GM18907 (cell line): ENCODE measurements at regions not wholly inside any gene's neighbourhood (a gene's known extent, or its start where the extent isn't known, plus 50 kb on each side); places are given as distances from the start of the nearest gene placed in this dataset.
"Not testable (repeated sequence)": the region's sequence is repeated elsewhere in the genome, so short reads cannot be mapped to it uniquely, and the experiment has no call there.

ENCODE experiments used
- ATAC-seq: cut with Tn5 transposase; IDR thresholded peaks from one replicate; pipeline ENCODE4 v1.9.1; 2021; ENCODE audit warnings: mild to moderate bottlenecking, moderate library complexity; ENCODE audit not compliant: unreplicated experiment

GRCh38 chr21:14827468-14827867 lies 237.3 kb downstream of the NRIP1 start:
- no peak for ATAC-seq

GRCh38 chr21:14826630-14827029 lies 238.2 kb downstream of the NRIP1 start:
- peak; percentile 50 for ATAC-seq

- ATAC-seq = peak; percentile 72
Observed at GRCh38 chr21:14825514-14825974, 239.3 kb downstream of the NRIP1 start.

GRCh38 chr21:14824126-14824525 lies 240.7 kb downstream of the NRIP1 start:
- no peak for ATAC-seq

- ATAC-seq = no peak
Observed at GRCh38 chr21:14817311-14817710, 247.5 kb downstream of the NRIP1 start.

GRCh38 chr21:14814991-14815390 lies 249.8 kb downstream of the NRIP1 start:
- no peak for ATAC-seq

- no peak for ATAC-seq
Observed at GRCh38 chr21:14814282-14814681, 250.5 kb downstream of the NRIP1 start.

- not testable (repeated sequence) for ATAC-seq
Observed at GRCh38 chr21:14804170-14804569, 258.1 kb upstream of the SAMSN1 start.

GRCh38 chr21:14797543-14797942 lies 251.4 kb upstream of the SAMSN1 start:
- no peak for ATAC-seq

- no peak for ATAC-seq
Observed at GRCh38 chr21:14787312-14787711, 241.2 kb upstream of the SAMSN1 start.

- ATAC-seq = no peak
Observed at GRCh38 chr21:14785679-14786078, 239.6 kb upstream of the SAMSN1 start.

- no peak for ATAC-seq
Observed at GRCh38 chr21:14773777-14774345, 227.7 kb upstream of the SAMSN1 start.

GRCh38 chr21:14771593-14771992 lies 225.5 kb upstream of the SAMSN1 start:
- ATAC-seq = no peak

- no peak for ATAC-seq
Observed at GRCh38 chr21:14768042-14768441, 221.9 kb upstream of the SAMSN1 start.

GRCh38 chr21:14767192-14767852 lies 221.2 kb upstream of the SAMSN1 start:
- ATAC-seq = no peak

GRCh38 chr21:14766241-14766640 lies 220.1 kb upstream of the SAMSN1 start:
- ATAC-seq = no peak

GRCh38 chr21:14763695-14764064 lies 217.6 kb upstream of the SAMSN1 start:
- ATAC-seq = peak; percentile 40

- ATAC-seq = peak; percentile 98
Observed at GRCh38 chr21:14762734-14763694, 216.9 kb upstream of the SAMSN1 start.

- ATAC-seq = no peak
Observed at GRCh38 chr21:14762327-14762726, 216.2 kb upstream of the SAMSN1 start.

GRCh38 chr21:14759285-14759684 lies 213.2 kb upstream of the SAMSN1 start:
- no peak for ATAC-seq

GRCh38 chr21:14758849-14759248 lies 212.7 kb upstream of the SAMSN1 start:
- no peak for ATAC-seq
